GM12892 (cell line): ENCODE measurements at regions not wholly inside any gene's neighbourhood (a gene's known extent, or its start where the extent isn't known, plus 50 kb on each side); places are given as distances from the start of the nearest gene placed in this dataset.

ENCODE experiments used
- POLR2A ChIP-seq: IDR thresholded peaks from 2 replicates; pipeline ENCODE4 v1.6.1; 2011; ENCODE audit warnings: low read depth, low read length, control low read depth
- POLR2AphosphoS5 ChIP-seq: IDR thresholded peaks from 2 replicates; pipeline ENCODE4 v1.6.1; 2011; ENCODE audit warnings: low read depth, low read length, control low read depth
- TAF1 ChIP-seq: IDR thresholded peaks from 2 replicates; pipeline ENCODE4 v1.6.1; 2011; ENCODE audit warnings: low read depth, mild to moderate bottlenecking, control low read depth, low read length, borderline replicate concordance

DNA sequence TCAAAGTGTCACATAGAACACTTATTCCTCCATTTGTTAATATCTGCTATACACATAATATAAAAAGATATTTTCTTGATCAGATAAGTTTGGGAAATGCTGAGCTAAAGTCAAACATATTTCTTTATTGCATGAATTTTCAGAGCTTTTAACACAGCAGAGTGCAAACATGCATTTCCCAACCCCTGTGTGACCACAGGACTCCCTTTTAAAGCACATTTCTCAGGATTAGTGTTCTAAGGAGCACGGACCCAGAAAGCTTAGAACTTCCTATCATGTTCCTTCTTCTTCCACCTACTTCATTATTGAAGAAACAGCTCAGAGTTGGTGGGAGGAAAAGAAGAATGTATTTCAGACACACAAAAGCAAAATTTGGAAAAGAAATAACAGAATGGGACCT lies 109.1 kb upstream of the CDC42BPA start:
- no peak for TF ChIP-seq TAF1
- TF ChIP-seq POLR2A: no peak
- TF ChIP-seq POLR2AphosphoS5: no peak
